Sciatic nerve (tissue), 2 donors: ENCODE measurements at regions not wholly inside any gene's neighbourhood (a gene's known extent, or its start where the extent isn't known, plus 50 kb on each side); places are given as distances from the start of the nearest gene placed in this dataset.
"Not testable (repeated sequence)": the region's sequence is repeated elsewhere in the genome, so short reads cannot be mapped to it uniquely, and the experiment has no call there.

Source experiments
- ATAC-seq: fragments of 200-7000 bp; cut with Tn5 transposase; one replicate; pipeline ENCODE4 v1.9.1; 2020; ENCODE audit warnings: mild to moderate bottlenecking, moderate library complexity
- DNase-seq: peaks from one replicate; pipeline ENCODE4 v3.0.0-alpha.2; 2020; ENCODE audit warnings: low spot score
- intact Hi-C: fragments of 100-400 bp; cut with DNase I; formaldehyde crosslinking; loops from one replicate; pipeline ENCODE4 v1.14.2; 2022
- donor health status: DM: no; HTN: no; CAD: no.
- donor health status: DM: no; HTN: no; CAD: no.

DNA sequence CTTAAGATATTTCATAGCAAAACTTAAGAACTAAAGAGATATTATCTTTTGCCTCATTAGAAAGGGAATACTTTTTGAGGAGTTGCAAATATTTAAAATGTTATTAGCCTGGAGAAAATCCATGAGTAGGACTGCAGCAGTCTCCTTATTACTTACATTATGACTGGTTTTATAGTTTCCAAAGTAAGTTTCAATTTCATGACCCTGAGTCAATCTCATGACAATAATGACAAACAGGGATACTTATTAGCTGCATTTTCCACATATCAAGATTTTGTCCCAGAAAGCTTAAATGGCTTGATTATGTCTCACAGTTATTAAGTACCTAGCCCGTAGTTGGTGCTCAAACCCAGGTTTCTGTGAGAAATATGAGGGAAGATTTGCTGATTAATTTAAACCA is 150.8 kb upstream of the ZEB2 start:
- ATAC-seq, result no peak
- no peak for DNase-seq
- intact Hi-C loops, result no loop called here

GRCh38 chr2:144670080-144670479 is 150.2 kb upstream of the ZEB2 start:
- no peak for ATAC-seq
- intact Hi-C loops, result no loop called here

DNA sequence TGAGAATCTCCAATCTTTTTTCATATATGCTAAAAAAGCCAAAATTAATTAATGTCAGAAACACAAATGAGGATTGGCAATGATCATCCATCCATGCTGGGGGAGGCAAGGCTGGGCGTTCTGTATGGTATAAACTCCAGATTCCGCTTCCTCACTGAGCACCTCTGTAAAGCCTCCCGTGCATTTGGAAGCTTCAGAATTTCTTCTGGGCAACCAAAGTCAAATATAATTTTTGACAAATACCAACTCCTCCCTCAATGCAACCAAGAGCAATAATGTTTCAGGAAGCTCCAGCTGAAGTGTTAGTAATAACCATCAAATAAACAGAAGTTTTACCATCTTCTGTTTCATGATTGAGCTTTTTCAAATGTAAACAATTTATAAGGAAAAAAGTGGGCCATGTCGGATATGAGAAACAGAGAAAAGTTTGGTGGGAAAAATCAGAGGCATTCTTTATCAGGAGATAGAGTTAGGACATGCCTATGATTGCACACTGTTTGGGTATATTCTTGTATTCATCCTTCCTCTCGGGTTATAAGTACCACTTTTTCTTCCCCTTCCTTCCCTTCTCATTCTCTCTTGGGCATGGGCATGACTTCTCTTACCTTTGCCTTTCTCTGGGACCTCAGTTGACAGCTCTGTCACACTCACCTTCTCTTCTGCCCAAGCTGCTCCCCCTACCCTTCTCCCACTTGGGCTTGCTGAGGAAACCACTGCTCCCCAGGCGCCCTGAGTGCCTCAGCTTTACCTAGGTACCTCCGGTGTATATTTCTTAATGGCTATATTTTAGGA is 149.5 kb upstream of the ZEB2 start:
- intact Hi-C loops, result no loop called here
- DNase-seq (no peak), ATAC-seq (no peak)

More at GRCh38 chr2:144670080-144670479, 150.2 kb upstream of the ZEB2 start:
- no peak for DNase-seq

GRCh38 chr2:144668493-144669110 is 148.7 kb upstream of the ZEB2 start:
- no peak for DNase-seq
- intact Hi-C loops, result no loop called here
- no peak for ATAC-seq

DNA sequence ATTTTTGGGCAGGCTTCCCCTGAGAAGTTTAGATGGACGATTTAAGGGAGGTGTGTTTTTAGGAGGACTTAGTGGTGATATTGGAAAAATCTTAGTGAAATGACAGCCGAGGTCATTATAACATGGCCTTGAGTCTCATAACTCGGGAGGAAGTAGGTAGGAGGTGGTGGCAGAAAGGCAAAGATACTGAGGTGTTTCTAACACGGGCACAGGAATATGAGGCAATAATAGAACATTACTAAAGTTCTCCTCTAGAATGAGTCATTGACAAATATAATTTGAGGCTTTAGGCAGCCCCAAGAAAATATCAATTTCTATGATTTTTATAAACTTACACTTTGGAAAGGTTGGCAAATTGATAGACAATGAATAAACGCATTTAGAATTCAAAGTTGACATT is 146.1 kb upstream of the ZEB2 start:
- ATAC-seq, result no peak
- intact Hi-C loops, result no loop called here
- no peak for DNase-seq

- DNase-seq, result no peak
- intact Hi-C loops, result no loop called here
- peak; percentile 53 for ATAC-seq
These were observed 143.3 kb upstream of the ZEB2 start for GRCh38 chr2:144663207-144663606.

DNA sequence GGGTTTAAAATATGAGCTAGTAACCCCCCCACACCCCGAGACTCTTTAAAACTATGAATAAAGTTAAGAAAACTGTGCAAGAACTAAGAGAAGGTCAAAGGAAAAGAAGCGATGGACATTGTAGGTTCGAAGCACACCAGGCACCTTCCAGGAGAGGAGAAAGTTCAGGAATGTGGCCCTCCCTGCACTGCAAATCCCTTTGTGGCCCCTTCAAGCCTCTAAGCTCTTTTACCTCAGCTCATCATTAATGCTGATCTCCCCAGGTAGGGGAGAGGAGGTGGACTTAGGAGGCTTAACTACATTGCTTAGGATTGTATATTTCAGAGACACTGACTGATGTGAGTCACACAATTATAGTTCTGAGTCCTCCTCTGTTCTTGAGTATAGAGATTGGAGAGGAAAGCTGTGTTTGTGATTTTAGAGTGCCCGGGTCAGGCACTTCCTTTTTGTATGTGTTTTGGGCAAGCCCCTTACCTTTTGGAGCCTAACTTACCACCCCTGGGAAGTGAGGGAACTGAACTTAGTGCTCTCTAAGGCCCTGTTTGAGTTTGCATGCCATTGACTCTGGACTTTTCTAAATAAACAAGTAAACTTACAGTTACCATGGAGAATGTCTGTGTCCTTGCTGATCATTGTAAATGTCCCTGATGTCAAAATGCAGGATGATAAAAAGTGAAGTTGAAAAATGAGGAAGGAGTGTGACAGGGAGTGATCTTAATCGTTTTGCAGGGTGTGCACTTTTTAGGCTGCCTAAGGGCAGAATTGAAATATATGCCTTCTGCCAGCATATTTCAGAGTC is 140.8 kb upstream of the ZEB2 start:
- ATAC-seq, result peak; percentile 81
- intact Hi-C loops, result no loop called here
- DNase-seq, result no peak

DNA sequence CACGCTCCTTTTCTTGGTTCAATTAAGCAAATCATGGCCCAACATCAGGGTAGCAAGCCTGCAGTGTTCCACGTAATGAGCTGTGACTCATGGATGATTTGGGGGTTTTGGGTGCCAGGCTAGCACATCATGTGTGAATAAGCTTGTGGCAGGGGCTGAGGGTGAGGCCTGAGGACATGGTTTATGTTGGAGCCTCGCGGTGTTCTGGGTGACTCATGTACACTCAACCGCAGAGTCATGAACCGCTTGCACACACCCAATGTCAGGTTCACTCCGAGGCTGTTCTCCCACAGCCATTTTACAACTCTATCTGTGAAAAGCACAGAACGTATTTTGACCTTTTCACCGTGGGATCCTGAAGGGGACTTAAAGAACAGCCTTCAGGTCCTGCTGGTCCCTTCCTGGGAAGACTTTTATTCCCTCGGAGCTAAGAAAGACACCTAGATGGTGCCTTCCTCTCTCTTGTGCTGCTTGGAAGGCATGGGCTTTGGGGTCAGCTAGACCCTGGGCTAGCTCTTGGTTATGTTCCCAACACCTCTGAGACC is 139.9 kb upstream of the ZEB2 start:
- ATAC-seq, result no peak
- intact Hi-C loops, result no loop called here
- DNase-seq, result no peak

GRCh38 chr2:144654523-144654922 is 134.6 kb upstream of the ZEB2 start:
- no peak for ATAC-seq
- DNase-seq, result no peak
- intact Hi-C loops, result no loop called here

DNA sequence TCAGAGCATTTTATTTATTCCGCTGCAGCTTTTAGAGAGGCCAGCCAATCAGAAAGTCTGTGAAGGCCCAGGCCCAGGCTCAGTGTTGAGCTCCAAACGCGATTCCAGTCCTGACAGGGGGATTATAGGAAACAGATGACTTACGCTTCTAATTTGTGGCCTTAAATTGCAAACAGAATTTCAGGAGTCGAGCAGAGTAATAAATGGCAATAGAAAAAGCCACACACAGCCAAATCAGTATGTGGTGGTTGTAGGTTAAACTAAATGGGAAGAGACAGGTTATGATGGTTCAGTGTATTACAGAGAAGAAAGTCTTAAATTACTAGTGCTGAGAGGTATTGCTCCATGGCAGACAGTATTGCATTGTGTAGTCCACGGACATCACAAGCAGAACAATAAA is 131.0 kb upstream of the ZEB2 start:
- ATAC-seq (no peak), DNase-seq (no peak)
- intact Hi-C loops, result no loop called here

- ATAC-seq (no peak), DNase-seq (no peak)
- intact Hi-C loops, result no loop called here
These were observed 129.0 kb upstream of the ZEB2 start for GRCh38 chr2:144648837-144649465.

DNA sequence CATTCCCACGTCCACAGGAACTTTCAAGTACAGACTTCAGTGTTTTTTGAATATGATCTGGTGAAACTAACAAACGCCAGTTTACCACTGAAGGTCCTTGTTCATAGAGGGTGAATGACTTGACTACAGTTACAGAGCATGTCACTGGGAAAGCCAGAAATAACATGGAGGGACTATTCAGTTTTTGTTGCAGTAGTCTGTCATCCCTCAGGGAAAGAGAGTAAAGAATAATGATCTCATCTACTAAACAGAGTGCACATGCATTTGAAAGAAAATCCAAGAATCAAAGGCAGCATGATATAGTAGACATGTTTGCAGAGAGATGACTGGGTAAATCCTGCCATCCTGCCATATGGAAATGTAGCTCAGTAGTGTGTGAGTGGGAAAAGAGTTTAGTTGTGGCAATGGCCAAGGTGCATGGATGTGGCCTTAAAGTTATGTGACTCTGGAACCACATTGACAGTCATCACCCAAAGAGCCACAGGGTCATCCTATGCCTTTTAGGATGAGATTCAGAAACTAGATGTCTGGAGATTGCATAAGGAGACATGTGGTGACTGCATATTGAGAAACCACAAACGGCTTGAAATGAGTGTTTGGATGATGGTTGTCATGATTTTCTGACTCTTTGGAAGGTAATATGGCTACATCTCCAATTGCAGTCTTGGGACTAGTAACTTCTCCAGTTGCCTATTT is 125.3 kb upstream of the ZEB2 start:
- intact Hi-C loops, result no loop called here
- no peak for DNase-seq
- peak; percentile 72 for ATAC-seq

DNA sequence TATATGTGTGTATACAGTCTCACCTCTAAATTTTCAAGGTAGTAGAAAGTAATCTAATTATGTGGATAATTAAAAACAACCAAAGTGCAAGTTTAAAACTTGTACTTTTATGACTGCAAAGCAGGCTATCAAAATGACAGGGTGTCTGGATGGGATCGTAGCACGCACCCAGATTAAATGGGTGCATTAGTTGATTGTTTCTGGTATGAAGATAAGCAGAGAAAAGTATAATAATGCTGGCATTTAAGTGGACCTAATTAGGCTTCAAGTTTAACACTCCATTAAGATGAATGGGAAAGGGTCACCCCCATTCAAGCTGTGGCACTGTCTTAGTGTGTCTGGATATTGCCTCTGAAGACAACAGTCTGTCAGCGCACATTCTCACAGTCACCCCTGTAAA is 124.6 kb upstream of the ZEB2 start:
- DNase-seq, result no peak
- intact Hi-C loops, result no loop called here
- peak; percentile 11 for ATAC-seq

GRCh38 chr2:144643537-144644336 is 123.8 kb upstream of the ZEB2 start:
- intact Hi-C loops, result no loop called here
- DNase-seq, result no peak
- no peak for ATAC-seq

- ATAC-seq, result peak; percentile 64
- intact Hi-C loops, result no loop called here
These were observed 122.9 kb upstream of the ZEB2 start for GRCh38 chr2:144642856-144643255.

DNA sequence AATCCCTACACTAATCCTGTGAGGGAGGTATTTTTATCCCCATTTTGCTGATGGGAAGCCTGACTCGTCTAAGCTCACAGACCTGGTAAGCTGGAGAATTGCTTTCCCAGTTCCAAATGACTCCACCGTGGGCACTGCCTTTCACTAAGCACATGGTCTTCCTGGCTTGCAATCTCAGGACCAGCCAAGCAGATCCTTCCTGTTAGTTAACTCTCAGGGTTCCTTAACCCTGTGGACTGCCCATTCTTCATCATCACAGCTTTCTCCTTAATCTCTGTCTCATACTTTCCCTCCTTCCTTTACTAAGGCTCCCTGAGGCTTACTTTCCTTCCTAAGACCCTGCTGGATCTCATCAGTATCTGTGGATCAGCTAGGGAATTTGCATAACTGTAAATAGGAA is 122.2 kb upstream of the ZEB2 start:
- no peak for ATAC-seq
- intact Hi-C loops, result no loop called here

More at GRCh38 chr2:144642856-144643255, 122.9 kb upstream of the ZEB2 start:
- DNase-seq, result no peak

GRCh38 chr2:144638250-144638649 is 118.3 kb upstream of the ZEB2 start:
- ATAC-seq, DNase-seq, intact Hi-C loops: not testable (repeated sequence)

More for the DNA sequence above, 122.2 kb upstream of the ZEB2 start:
- DNase-seq, result no peak

GRCh38 chr2:144636860-144637259 is 116.9 kb upstream of the ZEB2 start:
- intact Hi-C loops, DNase-seq, ATAC-seq: not testable (repeated sequence)
